Stimulated activated CD8-positive, alpha-beta memory T cell treated with anti-CD3 and anti-CD28 coated beads, Interleukin-4, amount 100 ng/mL, for 1 hour (primary cell): ENCODE measurements at regions not wholly inside any gene's neighbourhood (a gene's known extent, or its start where the extent isn't known, plus 50 kb on each side); places are given as distances from the start of the nearest gene placed in this dataset.

Experiments
- DNase-seq, 2 donors: peaks; one replicate each; pipeline ENCODE4 v3.0.0-alpha.2; 2020; ENCODE audit warnings: low read depth in 2 of 2, low spot score in 1 of 2

GRCh38 chr15:77798847-77799246, 166.1 kb upstream of the LINGO1 start:
- no peak for DNase-seq

- DNase-seq, result no peak
These were observed 165.6 kb upstream of the LINGO1 start for GRCh38 chr15:77798151-77798835.

- DNase-seq, result no peak
These were observed 164.6 kb upstream of the LINGO1 start for GRCh38 chr15:77797270-77797669.

GRCh38 chr15:77796046-77796729, 163.5 kb upstream of the LINGO1 start:
- no peak for DNase-seq

GRCh38 chr15:77795446-77795845, 162.7 kb upstream of the LINGO1 start:
- DNase-seq, result no peak

DNA sequence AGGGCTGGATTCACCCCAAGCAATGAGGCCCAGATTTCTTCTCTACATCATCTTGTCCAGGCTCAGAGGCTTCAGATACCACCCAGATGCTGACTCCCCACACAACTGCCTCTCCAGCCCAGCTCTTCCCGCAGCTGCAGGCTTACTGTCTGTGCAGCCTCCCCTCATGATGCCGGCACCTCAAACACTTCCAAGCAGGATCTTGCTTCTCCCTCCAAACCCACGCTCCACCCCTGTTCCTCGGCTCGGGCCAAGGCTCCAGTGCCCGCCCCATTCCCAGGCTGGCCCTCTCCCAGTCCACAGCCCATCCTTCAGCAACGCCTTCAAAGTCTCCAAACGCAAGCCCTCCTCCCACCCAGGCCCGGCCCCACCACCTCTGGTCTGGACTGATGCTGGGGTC, 159.2 kb upstream of the LINGO1 start:
- no peak for DNase-seq

GRCh38 chr15:77790481-77790880, 157.8 kb upstream of the LINGO1 start:
- no peak for DNase-seq

DNA sequence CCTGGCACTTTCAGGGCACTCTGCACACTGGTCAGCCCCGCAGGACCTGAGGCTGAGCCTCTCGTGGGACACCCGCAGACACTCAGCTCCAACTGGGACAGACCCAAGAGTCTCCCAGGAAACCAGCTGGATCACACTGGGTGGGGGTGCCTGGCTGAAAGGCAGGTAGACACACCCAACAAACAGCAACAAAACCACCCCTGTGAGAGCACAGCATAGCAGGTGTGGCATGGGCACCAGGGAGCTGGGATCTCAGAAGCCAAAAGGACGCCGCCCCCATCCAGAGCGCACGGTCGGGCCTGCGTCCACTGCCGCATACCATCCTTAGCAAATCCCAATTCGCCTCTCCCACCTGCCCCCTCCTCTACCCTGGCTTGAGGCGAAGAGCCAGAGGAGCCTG, 154.2 kb upstream of the LINGO1 start:
- no peak for DNase-seq

GRCh38 chr15:77786181-77786890, 153.6 kb upstream of the LINGO1 start:
- DNase-seq, result no peak

GRCh38 chr15:77784361-77785292, 151.9 kb upstream of the LINGO1 start:
- DNase-seq, result no peak

- DNase-seq, result no peak
These were observed 150.9 kb upstream of the LINGO1 start for GRCh38 chr15:77783636-77784035.

- no peak for DNase-seq
These were observed 150.0 kb upstream of the LINGO1 start for GRCh38 chr15:77782691-77783090.

GRCh38 chr15:77781946-77782240, 149.2 kb upstream of the LINGO1 start:
- DNase-seq, result no peak

GRCh38 chr15:77781151-77781945, 148.6 kb upstream of the LINGO1 start:
- DNase-seq, result no peak

DNA sequence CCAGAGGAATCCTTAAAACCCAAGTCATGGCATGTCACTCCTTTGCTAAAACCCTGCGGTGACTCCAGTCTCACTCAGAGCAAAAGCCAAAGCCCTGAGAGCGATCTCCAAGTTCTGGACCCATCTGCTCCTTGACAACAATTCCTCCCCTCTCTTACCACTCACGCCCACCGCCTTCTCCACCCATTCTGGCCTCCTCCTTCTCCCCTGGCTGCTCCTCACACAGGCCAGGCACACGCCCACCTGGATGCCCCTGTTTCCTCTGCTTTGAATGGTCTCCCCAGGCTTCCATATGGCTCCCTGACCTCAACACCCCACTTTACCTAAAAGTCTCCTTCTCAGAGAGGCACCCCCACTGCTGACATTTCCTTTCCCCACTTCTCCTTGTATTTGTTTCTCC, 146.1 kb upstream of the LINGO1 start:
- DNase-seq, result no peak

DNA sequence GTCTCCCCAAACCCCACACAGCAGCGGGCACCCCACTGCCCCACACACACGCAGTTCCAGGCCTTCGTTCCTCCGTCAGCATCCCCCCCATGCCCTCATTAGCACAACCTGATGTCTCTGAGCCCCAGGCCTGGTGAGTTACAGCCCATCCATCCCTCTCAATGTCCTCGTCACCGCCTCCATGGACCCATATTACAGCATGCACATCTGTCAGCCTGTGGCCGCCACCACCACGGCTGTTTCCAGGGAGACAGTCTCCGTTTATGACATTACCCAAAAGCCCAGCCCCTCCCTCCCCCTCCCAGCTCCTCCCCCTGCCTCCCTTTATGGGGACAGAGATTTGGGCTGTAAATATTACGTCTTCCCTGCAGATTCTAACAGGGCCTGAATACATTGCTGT, 143.1 kb upstream of the LINGO1 start:
- no peak for DNase-seq

DNA sequence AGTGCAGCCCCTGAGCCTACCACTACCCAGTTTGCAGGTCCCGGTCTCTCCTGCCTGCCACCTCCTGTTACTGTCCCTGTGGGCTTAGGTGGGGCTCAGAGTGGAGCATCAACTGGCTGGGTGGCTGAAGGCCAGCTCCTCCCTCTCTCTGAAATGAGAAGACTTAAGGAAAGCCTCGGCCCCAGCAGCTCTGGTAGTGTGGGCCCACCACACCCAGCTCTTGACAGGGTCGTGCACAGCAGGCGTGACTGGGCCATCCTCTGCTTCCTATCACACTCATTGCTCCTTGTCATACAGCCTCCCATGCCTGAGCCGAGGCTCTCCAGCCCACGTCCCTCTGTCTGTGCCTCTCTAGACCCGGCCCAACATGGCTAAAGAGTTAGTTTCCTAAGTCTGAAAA, 142.7 kb upstream of the LINGO1 start:
- DNase-seq, result no peak

DNA sequence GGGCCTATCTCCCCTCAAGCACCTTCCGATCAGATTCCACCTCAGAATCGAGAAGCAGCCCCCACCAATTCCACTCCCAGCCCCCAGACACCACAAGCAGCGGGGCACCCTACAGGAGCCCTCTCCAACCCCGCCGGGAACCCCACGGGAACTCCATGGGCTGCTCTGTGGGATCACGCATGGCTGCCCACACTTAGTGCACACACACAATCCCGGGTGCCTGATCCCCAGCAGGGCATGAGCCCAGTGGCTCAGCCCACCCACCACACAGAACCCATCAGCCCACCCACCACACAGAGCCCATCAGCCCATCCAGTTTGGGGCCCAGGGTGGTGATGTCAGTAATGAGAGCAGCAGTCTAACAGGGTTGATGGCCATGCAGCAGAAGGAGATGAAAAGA, 141.6 kb upstream of the LINGO1 start:
- DNase-seq, result no peak

GRCh38 chr15:77773903-77774302, 141.2 kb upstream of the LINGO1 start:
- DNase-seq, result no peak

DNA sequence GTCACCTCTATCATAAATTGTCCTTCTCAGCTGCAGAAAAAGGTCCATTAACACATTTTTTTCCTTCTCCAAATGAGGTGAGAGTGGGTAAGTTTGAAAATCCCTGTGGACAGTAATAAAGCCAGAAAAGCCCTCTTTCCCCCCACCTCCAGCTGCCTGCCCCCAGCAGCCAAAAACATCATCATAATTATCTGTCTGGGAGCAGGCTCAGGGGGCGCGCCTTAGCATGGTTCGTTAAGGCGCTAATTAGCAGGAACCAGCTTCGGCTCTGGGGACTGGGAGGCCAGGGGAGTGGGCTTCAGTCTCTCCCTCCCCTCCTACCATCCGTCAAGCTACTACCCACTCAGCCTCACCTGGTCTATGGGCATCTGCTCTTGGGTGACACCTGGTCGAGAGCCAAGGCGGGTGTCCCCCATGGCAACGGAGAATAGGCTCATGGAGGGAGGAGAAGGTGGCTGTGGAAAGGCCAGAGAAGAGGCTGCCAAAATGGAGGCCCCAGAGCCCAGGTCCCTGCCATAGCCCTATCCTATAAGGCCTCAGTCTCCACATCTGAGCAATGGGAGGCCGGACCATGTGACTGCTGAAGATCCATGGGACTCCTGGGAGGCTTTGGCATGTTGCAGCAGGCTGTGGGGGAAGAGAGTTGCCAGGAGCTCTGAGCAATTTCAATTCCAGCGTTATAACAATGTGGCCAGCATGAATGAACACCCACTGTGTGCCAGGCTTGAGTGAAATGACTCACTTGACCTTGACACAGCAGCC, 140.1 kb upstream of the LINGO1 start:
- no peak for DNase-seq
